ENCODE measurements at regions not wholly inside any gene's neighbourhood (a gene's known extent, or its start where the extent isn't known, plus 50 kb on each side); places are given as distances from the start of the nearest gene placed in this dataset.

GRCh38 chr2:63790491-63790890, 51.2 kb upstream of the UGP2 start:
- Histone ChIP-seq H3K4me1 (ENCODE audit: insufficient read depth, low read length) (peaks cover 19% of the 10 kb centered on the region), H3K36me3 (ENCODE audit: insufficient read depth, low read length) (no peaks in the 10 kb centered on the region), H3K9me3 (ENCODE audit: control insufficient read depth, insufficient read depth, low read length) (no peaks in the 10 kb centered on the region; the same call in 1 of the 2 replicates), H3K9ac (ENCODE audit: low read depth, low read length) (no peak overlapping the region)

- Histone ChIP-seq H3K9me3 (ENCODE audit: control insufficient read depth, insufficient read depth, low read length) (no peaks in the 10 kb centered on the region; the same call in 1 of the 2 replicates), H3K9ac (ENCODE audit: low read depth, low read length) (no peak overlapping the region), H3K36me3 (ENCODE audit: insufficient read depth, low read length) (no peaks in the 10 kb centered on the region), H3K4me1 (ENCODE audit: insufficient read depth, low read length) (peaks cover 19% of the 10 kb centered on the region)
These were observed 50.8 kb upstream of the UGP2 start for GRCh38 chr2:63790906-63791305.

GRCh38 chr2:63791387-63791786, 50.3 kb upstream of the UGP2 start:
- Histone ChIP-seq H3K36me3 (ENCODE audit: insufficient read depth, low read length) (no peaks in the 10 kb centered on the region), H3K9ac (ENCODE audit: low read depth, low read length) (no peak overlapping the region), H3K9me3 (ENCODE audit: control insufficient read depth, insufficient read depth, low read length) (no peaks in the 10 kb centered on the region; the same call in 1 of the 2 replicates), H3K4me1 (ENCODE audit: insufficient read depth, low read length) (peaks cover 19% of the 10 kb centered on the region)

Measured in ES-I3 (cell line).